ENCODE measurements at regions not wholly inside any gene's neighbourhood (a gene's known extent, or its start where the extent isn't known, plus 50 kb on each side); places are given as distances from the start of the nearest gene placed in this dataset.

GRCh38 chr22:46078241-46079092, 71.9 kb upstream of the PPARA start:
- Histone ChIP-seq H3K9me3 (ENCODE audit: low read depth) (no peaks in the 10 kb centered on the region), H3K27ac (no peak overlapping the region), H3K4me3 (no peak overlapping the region), H3K27me3 (peaks cover 25% of the 10 kb centered on the region), H3K36me3 (no peaks in the 10 kb centered on the region), H3K4me1 (ENCODE audit: low read depth) (no peaks in the 10 kb centered on the region)
- TF ChIP-seq, protein P1, sequence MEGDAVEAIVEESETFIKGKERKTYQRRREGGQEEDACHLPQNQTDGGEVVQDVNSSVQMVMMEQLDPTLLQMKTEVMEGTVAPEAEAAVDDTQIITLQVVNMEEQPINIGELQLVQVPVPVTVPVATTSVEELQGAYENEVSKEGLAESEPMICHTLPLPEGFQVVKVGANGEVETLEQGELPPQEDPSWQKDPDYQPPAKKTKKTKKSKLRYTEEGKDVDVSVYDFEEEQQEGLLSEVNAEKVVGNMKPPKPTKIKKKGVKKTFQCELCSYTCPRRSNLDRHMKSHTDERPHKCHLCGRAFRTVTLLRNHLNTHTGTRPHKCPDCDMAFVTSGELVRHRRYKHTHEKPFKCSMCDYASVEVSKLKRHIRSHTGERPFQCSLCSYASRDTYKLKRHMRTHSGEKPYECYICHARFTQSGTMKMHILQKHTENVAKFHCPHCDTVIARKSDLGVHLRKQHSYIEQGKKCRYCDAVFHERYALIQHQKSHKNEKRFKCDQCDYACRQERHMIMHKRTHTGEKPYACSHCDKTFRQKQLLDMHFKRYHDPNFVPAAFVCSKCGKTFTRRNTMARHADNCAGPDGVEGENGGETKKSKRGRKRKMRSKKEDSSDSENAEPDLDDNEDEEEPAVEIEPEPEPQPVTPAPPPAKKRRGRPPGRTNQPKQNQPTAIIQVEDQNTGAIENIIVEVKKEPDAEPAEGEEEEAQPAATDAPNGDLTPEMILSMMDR (IDR thresholded peaks at IDR 0.05; ENCODE audit: low read depth, low read length), result no peak
- no peak for DNase-seq (ENCODE audit: low read depth in 1 of 2, low spot score in 1 of 2)

DNA sequence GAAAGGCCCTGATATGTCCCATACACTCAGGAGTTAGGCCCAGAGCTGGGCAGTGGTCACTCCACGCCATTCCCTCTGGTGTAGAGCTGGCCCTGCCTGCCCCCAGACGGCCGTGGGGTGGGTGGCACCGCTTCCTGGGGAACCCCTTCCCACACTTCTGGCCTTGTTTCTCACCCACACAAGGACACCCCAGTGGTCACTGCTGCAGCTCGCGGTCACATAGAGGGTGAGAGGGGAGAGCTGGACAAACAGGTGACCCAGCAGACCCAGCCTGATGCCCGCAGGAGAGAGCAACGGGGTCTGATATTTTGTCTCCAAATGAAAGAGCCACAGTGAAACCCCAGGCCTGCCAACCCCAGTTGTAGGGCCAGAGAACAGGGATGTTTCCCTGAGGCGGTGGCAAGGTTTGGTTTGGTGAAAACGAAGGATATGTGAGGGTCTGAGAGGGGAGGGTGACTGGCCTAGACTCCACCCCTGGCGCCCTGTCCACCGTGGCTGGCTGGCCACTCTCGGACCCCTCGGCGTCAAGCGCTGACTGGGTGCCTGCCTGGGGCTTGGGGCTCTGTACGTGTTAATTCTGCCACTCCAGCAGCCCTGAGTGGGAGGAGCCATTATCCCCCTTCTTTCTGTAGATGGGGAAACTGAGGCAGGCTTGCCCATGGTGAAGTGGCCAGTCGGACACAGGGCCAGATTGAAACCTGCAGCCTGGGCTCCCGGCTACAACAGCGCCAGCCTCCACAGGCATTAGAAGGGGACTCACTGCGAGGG, 71.0 kb upstream of the PPARA start:
- no peaks in the 10 kb centered on the region for H3K4me1 ChIP-seq (ENCODE audit: low read depth)
- no peak for DNase-seq (ENCODE audit: low read depth in 1 of 2, low spot score in 1 of 2)
- no peaks in the 10 kb centered on the region for H3K36me3 ChIP-seq
- H3K9me3 ChIP-seq (ENCODE audit: low read depth), result no peaks in the 10 kb centered on the region
- TF ChIP-seq, protein P1 (IDR thresholded peaks at IDR 0.05; ENCODE audit: low read depth, low read length), result no peak
- no peak overlapping the region for H3K4me3 ChIP-seq
- no peak overlapping the region for H3K27ac ChIP-seq
- peaks cover 17% of the 10 kb centered on the region for H3K27me3 ChIP-seq

DNA sequence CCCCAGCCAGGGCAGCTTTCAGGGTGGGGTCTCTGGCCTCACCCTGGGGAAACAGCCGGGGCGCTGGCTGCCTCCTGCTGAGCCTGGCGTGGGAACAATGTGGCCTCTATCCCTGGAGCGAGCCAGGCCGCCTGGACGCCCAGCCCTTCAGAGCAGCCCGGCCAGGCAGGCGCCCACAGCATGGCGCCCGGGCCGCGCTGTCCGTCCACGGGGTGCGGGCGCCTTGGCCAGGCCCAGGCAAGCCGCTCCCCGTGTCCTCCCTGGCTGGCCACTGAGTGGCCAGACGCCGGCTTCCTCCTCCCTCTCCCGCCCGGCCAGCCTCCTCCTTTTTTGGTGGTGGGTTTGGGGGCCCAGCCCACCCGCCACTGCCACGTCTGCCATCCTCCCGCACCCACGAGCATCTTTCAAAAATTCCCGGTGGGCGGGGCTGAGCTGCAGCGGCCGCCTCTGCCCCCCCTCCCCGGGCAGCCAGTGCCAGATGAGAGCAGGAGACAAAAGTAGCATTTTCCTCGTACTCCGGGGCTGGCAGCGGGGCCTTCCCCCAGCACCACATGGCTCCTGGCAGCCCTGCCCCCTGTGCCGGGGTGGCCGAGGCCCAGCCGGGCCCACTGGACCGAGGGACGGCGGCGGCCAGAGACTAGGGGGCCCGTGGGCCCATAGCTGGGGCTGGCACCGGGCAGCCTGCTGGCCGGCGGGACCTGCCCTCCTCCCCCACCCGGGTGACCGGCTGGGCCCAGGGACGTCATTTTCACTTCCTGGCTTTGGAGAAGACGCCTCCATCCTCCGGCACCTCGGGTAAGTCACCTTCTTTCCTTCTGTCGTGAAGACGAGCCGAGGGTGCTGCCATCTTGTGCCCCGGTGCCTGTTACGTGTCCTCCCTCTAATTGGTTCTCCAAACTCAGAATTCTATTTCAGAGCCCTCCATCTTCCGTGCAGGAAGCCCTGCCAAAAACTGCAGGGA, 70.2 kb upstream of the PPARA start:
- no peak overlapping the region for H3K27ac ChIP-seq

DNA sequence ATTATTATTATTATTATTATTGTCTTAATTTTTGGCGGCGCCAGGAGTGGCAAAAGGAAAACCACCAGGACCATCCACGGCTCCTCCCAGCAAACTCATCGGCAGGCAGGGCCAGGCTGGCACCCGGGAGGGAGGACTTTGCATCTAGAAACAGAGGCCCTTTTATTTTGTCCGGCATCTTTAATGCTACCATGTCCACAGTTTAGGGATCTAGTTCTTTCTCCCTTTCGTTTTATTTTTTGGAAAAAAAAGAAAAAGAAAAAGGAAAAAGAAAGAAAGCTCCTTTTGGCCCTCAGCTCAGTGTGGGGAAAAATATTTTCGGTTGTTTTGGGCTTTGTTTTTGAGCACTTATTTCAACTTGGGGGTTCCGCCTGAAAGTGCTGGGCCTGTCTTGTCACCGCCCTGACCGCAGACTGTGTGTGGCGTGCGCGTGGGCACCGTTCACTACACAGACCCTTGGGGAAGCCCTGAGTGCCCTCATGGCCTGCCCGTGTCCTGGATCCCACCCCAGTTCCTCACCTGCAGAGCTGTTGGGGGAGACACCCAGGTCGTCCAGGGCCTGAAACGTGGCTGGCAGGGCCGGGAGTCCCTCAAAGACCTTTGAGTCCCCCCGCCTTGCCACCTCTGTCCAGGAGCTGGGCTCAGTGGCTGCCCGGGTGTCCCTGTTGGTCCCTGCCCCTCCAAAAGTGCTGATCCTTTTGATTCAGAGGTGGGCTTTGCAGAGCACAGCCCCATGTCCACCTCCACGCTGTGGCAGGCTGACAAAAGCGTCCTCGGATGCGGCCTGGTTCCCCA, 69.1 kb upstream of the PPARA start:
- no peak for DNase-seq (ENCODE audit: low read depth in 1 of 2, low spot score in 1 of 2)
- TF ChIP-seq, protein P1 (IDR thresholded peaks at IDR 0.05; ENCODE audit: low read depth, low read length), result no peak

More for the DNA sequence above, 70.2 kb upstream of the PPARA start:
- Histone ChIP-seq H3K36me3 (no peaks in the 10 kb centered on the region), H3K9me3 (ENCODE audit: low read depth) (no peaks in the 10 kb centered on the region), H3K4me1 (ENCODE audit: low read depth) (no peaks in the 10 kb centered on the region), H3K4me3 (no peak overlapping the region), H3K27me3 (peaks cover 8% of the 10 kb centered on the region)
- TF ChIP-seq, protein P1 (IDR thresholded peaks at IDR 0.05; ENCODE audit: low read depth, low read length), result no peak
- DNase-seq (ENCODE audit: low read depth in 1 of 2, low spot score in 1 of 2), result no peak

More for the DNA sequence above, 69.1 kb upstream of the PPARA start:
- H3K27ac ChIP-seq, result no peak overlapping the region
- H3K9me3 ChIP-seq (ENCODE audit: low read depth), result no peaks in the 10 kb centered on the region
- no peaks in the 10 kb centered on the region for H3K4me1 ChIP-seq (ENCODE audit: low read depth)
- H3K36me3 ChIP-seq, result no peaks in the 10 kb centered on the region
- H3K4me3 ChIP-seq, result no peak overlapping the region
- H3K27me3 ChIP-seq, result peaks cover 2% of the 10 kb centered on the region
